Hypothalamus (tissue), 51 donors: ENCODE measurements at regions not wholly inside any gene's neighbourhood (a gene's known extent, or its start where the extent isn't known, plus 50 kb on each side); places are given as distances from the start of the nearest gene placed in this dataset.
"Not testable (repeated sequence)": the region's sequence is repeated elsewhere in the genome, so short reads cannot be mapped to it uniquely, and the experiment has no call there.

ENCODE experiments used
- DNase-seq, 51 donors: peaks; one replicate each; lab custom pipeline; 2025; lab: John Stamatoyannopoulos, UW

- no peak for DNase-seq
Measured at GRCh38 chr2:195238379-195238778, 418.6 kb upstream of the SLC39A10 start.

- DNase-seq = not testable (repeated sequence)
Measured at GRCh38 chr2:195228547-195228946, 428.5 kb upstream of the SLC39A10 start.

GRCh38 chr2:195214072-195214471, 443.0 kb upstream of the SLC39A10 start:
- no peak for DNase-seq

GRCh38 chr2:195212586-195212985, 444.4 kb upstream of the SLC39A10 start:
- no peak for DNase-seq

DNA sequence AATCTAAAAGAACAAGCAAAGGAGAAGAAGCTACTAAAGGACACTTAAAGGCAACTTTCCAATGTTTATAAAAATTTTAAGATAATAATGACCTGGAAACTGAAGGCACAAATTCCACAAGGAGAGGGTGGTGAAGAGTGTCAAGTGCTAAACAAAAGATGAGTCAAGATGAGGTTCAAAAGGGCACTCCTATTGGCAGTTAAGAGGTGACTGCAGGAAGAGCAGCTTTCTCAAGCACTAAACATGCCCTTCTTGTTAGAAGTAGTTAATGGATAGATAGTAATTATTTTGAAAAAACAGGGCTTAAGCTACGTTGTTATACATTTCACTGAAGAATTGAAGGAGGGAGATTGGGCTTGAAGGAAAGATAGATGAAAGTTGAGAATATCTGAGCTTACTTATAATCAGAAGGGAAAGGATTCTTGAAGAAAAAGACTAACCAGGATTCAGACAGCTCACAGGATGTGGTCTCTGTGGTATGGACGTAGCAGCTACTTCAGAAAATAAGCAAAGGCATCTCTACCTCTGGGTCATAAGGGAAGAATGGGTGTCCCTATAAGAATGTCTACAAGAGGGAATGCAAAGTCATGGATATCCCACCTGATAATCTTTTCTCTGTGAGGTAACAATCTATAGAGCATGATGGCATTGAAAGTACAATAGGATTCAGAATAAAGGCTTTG, 454.7 kb upstream of the SLC39A10 start:
- DNase-seq = no peak

DNA sequence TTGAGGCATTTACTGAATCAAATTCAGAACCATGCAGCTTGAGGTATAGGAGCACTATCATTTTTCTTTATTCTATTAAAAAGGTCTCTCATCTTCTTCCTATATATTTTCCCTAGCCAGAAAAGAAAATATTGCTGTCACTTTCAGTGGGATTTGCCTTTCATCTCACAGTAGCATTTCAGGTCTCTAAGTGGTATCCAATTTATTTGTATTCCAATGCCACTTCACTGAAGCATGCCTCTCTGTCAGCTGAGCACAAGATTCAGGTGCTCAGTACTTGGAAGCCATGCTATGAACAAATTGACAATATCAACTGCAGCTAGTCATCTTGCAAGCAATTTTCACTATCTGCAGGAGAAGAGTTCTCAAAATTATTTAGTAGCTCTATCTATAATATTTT, 457.2 kb upstream of the SLC39A10 start:
- no peak for DNase-seq

GRCh38 chr2:195181059-195181705, 475.8 kb upstream of the SLC39A10 start:
- DNase-seq = no peak

DNA sequence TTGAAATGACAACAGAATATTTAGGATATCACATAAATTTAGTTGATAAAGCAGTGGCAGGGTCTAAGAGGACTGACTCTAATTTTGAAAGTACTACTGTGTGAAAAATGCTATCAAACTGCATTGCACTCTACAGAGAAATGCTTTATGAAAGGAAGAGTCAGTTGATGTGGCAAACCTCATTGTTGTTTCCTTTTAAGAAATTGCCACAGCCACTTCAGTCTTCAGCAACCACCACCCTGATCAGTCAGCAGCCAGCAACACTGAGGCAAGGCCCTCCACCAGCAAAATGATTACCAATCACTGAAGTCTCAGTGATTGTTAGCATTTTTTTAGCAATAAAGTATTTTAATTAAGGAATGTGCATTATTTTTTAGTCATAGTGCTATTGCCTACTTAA, 488.7 kb upstream of the SLC39A10 start:
- DNase-seq = no peak

DNA sequence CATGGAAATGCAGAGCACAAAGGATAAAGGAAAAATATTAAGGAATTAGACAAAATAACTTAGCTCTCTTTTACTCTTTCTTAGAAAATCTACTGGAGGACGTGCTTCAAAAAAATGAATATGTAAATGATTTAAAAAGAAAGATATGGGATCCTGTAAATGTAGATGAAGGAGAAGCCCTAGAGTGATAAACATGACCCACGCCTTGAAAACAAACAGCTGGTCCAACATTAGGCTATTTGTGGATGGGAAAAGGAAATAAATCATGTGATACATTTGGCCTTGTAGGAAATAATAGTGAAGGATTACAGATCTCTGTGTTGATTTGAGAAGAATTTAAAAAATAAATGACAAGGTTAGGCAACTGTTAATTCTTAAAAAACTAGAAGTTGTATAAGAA, 492.1 kb upstream of the SLC39A10 start:
- no peak for DNase-seq

- no peak for DNase-seq
Measured at GRCh38 chr2:195162918-195163317, 494.1 kb upstream of the SLC39A10 start.

DNA sequence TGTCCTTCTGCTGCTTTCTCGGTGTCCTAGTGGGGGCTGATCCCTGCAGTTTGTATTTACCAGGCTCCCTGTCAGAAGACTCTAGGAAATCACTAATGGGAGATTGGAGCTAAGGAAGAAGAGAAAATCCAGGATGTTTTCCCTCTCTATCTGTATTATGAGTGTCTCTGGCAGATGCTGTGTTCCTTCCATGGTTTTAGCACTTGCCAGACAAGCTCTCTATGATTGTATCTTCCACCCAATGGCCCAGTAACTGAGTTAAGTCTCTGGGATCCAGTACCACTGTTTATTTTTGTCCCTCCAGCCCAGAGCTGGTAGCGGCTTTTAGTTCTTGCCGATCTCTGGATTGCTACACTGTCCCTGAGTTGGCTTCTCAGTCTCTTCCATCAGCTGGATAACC, 494.8 kb upstream of the SLC39A10 start:
- no peak for DNase-seq

DNA sequence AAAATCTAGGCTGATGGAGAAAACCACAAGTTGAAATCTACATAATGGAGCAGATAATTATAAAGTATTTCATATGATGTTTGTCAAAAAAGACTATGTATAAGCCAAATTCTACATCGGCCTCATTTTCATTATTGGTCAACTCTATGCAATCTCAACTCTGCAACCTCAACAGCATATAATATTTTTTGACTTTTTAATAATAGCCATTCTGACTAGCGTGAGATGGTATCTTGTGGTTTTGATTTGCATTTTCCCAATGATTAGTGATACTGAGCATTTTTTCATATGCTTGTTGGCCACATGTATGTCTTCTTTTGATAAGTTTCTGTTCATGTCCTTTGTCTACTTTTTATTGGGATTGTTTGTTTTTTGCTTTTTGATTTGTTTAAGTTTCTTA, 496.1 kb upstream of the SLC39A10 start:
- no peak for DNase-seq

GRCh38 chr2:195151711-195152110, 505.3 kb upstream of the SLC39A10 start:
- no peak for DNase-seq

DNA sequence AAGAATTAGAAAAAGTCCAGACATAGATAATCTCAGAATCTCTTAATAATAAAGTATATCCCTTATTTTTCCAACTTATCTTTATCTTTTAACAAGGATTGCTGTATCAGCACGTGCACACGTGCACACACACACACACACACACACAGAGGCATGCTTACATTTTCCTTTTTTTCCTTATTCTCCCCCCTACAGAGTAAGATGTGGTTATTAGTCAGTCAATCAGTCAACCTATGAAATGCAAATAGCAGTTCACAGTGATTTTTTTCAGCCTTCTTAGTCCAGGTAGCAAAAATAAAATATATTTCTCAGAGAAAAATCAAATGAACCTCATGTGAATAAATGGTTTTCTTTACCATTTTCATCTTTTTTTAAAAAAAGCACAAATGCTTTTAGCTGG, 506.2 kb upstream of the SLC39A10 start:
- DNase-seq = no peak

DNA sequence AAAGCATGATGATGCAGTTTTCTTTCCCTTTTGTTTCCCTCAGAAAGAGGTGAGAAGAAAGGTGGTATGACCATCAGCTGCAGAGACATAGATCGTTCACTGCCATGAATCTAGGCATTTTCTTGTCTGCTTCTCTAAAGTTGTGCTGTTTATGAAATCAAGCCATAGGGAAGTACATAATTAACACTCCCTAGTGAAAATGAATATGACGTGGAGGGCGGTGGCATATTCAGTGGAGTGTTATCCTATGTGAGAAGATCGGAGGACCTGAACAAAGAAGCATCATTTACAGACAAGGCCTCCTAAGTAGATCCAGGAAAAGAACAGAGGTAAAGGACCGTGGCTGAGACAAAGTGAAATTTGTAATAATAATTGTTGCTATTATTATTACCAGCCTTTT, 509.0 kb upstream of the SLC39A10 start:
- DNase-seq = no peak

- no peak for DNase-seq
Measured at GRCh38 chr2:195146761-195147541, 510.1 kb upstream of the SLC39A10 start.

GRCh38 chr2:195138435-195138834, 518.6 kb upstream of the SLC39A10 start:
- no peak for DNase-seq

DNA sequence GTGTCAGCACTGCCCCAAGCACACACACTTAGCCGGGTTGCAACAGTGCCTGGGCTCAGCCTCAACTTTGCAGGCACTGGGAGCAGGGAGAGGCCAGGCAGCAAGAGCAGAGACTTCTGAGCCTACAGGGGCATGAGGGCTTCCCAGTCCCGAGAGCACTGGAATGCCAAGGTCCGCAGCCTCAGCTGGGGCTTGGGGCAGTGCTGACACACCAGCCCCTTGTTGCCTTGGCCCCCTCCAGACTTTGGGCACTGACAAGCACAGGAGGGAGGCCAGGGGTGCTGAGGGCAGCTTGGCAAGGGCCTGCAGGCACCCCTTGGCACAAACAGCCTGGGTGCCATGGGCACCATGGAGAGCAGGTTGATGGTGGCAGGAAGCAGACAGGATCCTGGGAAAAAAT, 531.1 kb upstream of the SLC39A10 start:
- not testable (repeated sequence) for DNase-seq

DNA sequence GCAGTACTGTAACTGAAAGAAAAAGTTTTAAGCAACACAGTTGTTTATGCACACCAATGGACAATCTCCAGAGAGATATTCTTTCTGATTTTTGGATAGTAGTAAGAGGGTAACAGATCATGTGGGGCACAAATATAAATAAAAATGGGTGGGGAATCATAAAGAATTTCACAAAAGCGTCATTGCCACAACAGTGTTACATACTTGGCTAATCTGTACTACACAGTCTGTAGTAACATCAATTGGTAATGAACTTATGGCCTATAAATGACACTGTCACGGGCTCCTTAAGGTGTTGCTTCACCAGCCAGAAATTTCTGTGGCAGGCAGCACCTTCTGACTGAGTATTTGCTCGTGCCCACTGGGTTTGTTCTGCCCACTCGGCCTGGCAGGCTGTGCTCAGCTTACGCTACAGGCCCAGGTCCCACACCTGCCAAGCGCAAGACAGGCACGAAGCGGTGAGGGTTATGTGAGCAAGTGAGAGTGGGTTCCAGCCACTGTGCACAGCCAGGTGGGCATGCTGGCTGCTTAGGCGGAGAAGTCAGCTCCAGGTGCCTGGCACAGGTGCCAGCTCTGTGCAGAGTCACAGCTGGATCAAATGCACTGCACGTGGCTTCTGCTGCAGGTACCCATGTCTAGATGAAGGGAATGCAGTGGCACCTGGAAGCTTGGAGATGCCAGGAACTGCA, 532.5 kb upstream of the SLC39A10 start:
- DNase-seq = no peak

DNA sequence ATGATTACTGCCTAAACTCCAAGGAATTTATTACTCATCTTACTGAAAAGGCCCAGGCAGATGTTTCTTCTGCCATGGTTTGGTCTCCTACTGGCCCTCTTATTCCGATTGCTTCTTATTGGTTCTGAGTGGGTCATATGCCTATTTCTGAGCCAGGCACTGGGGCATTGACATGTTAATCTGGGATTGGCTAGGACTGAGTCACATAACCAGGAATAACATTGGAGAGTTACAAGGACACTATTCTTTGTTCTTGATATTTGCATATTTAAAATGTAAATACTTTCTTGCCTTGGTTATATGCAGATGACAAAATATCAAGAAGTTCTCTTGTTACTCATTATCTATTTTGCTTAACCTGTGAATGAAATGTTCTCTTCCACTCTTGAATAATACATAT, 534.4 kb upstream of the SLC39A10 start:
- no peak for DNase-seq

DNA sequence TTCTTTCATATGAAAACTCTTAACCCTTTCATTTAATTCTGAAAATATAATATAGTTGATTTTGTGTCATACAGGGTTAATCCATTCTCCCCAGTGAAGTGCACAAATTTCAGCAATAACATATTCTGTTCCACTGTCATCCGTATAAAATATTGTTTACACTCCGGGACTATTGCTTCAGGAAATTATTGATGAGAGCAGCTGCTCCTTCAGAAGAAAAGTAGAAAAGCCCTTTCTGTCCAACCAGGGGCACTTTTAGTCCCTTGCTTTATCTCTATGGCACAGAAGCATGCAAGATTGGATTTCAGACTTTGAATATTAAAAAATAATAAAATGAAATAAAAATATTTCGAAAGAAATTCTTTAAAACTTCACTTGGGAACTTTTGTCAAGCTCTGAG, 535.7 kb upstream of the SLC39A10 start:
- DNase-seq = no peak
